Liver (tissue), 8 donors: ENCODE measurements at regions not wholly inside any gene's neighbourhood (a gene's known extent, or its start where the extent isn't known, plus 50 kb on each side); places are given as distances from the start of the nearest gene placed in this dataset.

ENCODE experiments used
- DNase-seq: peaks from one replicate; pipeline ENCODE4 v3.0.0-alpha.2; 2017; ENCODE audit warnings: low spot score
- H3K27ac ChIP-seq, 2 donors: one replicate each; pipeline ENCODE4 v1.7.0; 2013; ENCODE audit warnings: inconsistent platforms in 2 of 2, low read length in 2 of 2, control low read depth in 1 of 2, low read depth in 1 of 2, mild to moderate bottlenecking in 1 of 2
- H3K27me3 ChIP-seq, 4 donors: one replicate each; pipeline versions ENCODE4 v1.6.1 to v1.7.0; 2013; ENCODE audit warnings: low read length in 3 of 4, inconsistent platforms in 1 of 4, mild to moderate bottlenecking in 1 of 4, moderate library complexity in 1 of 4; ENCODE audit not compliant: control insufficient read depth in 4 of 4, insufficient read depth in 4 of 4
- H3K36me3 ChIP-seq, 4 donors: one replicate each; pipeline versions ENCODE4 v1.6.1 to v1.7.0; 2013; ENCODE audit warnings: low read length in 3 of 4, mild to moderate bottlenecking in 3 of 4, low read depth in 1 of 4, moderate library complexity in 1 of 4; ENCODE audit not compliant: control insufficient read depth in 4 of 4, insufficient read depth in 3 of 4
- H3K4me1 ChIP-seq, 4 donors: one replicate each; pipeline versions ENCODE4 v1.6.1 to v1.7.0; 2013; ENCODE audit warnings: low read length in 3 of 4, mild to moderate bottlenecking in 3 of 4, moderate library complexity in 1 of 4; ENCODE audit not compliant: control insufficient read depth in 4 of 4, insufficient read depth in 4 of 4
- H3K4me3 ChIP-seq, 3 donors: one replicate each; pipeline versions ENCODE4 v1.6.1 to v1.7.0; 2013; ENCODE audit warnings: low read length in 3 of 3, control low read depth in 1 of 3, low read depth in 1 of 3, mild to moderate bottlenecking in 1 of 3
- H3K9ac ChIP-seq, 2 donors: one replicate each; pipeline ENCODE4 v1.7.0; 2013; ENCODE audit warnings: low read length in 2 of 2, mild to moderate bottlenecking in 2 of 2, moderate library complexity in 2 of 2, control low read depth in 1 of 2, low read depth in 1 of 2
- H3K9me3 ChIP-seq, 4 donors: one replicate each; pipeline versions ENCODE4 v1.6.1 to v1.7.0; 2013; ENCODE audit warnings: low read length in 3 of 4; ENCODE audit not compliant: control insufficient read depth in 4 of 4
- ATF3 ChIP-seq: IDR thresholded peaks from 2 replicates; pipeline ENCODE4 v1.6.1; 2016; ENCODE audit warnings: antibody characterized with exemption
- CTCF ChIP-seq: fragments of 150-350 bp; IDR thresholded peaks from 2 replicates; pipeline ENCODE4 v1.5.1; 2017; ENCODE audit warnings: improper control_type of control experiment, low read depth, low read length; ENCODE audit not compliant: missing input control
- EGR1 ChIP-seq, 2 donors: IDR thresholded peaks; 2 replicates each; pipeline ENCODE4 v1.6.1; 2016 to 2018; ENCODE audit warnings: antibody characterized with exemption in 2 of 2, low read depth in 2 of 2
- FOXA1 ChIP-seq: IDR thresholded peaks from 2 replicates; pipeline ENCODE4 v1.6.1; 2016; ENCODE audit warnings: antibody characterized with exemption
- FOXA2 ChIP-seq: IDR thresholded peaks from 2 replicates; pipeline ENCODE4 v1.6.1; 2016; ENCODE audit warnings: antibody characterized with exemption
- HNF4G ChIP-seq: IDR thresholded peaks from 2 replicates; pipeline ENCODE4 v1.6.1; 2016; ENCODE audit warnings: antibody characterized with exemption
- JUND ChIP-seq, 2 donors: IDR thresholded peaks; 2 replicates each; pipeline ENCODE4 v1.6.1; 2016; ENCODE audit warnings: antibody characterized with exemption in 2 of 2
- MAX ChIP-seq: IDR thresholded peaks from 2 replicates; pipeline ENCODE4 v1.6.1; 2016; ENCODE audit warnings: antibody characterized with exemption
- NR2F2 ChIP-seq: IDR thresholded peaks from 2 replicates; pipeline ENCODE4 v1.6.1; 2016; ENCODE audit warnings: antibody characterized with exemption
- RAD21 ChIP-seq, 2 donors: IDR thresholded peaks; 2 replicates each; pipeline ENCODE4 v1.6.1; 2016; ENCODE audit warnings: antibody characterized with exemption in 2 of 2, mild to moderate bottlenecking in 2 of 2
- RXRA ChIP-seq, 2 donors: IDR thresholded peaks; 2 replicates each; pipeline ENCODE4 v1.6.1; 2017 to 2018; ENCODE audit warnings: antibody characterized with exemption in 2 of 2, mild to moderate bottlenecking in 1 of 2
- SP1 ChIP-seq: IDR thresholded peaks from 2 replicates; pipeline ENCODE4 v1.6.1; 2018; ENCODE audit warnings: antibody characterized with exemption, mild to moderate bottlenecking
- TAF1 ChIP-seq: conservative IDR thresholded peaks from 2 replicates; pipeline ENCODE4 v1.6.1; 2016; ENCODE audit warnings: antibody characterized with exemption, mild to moderate bottlenecking
- YY1 ChIP-seq: IDR thresholded peaks from 2 replicates; pipeline ENCODE4 v1.6.1; 2016; ENCODE audit warnings: antibody characterized with exemption, mild to moderate bottlenecking
- ZBTB33 ChIP-seq: IDR thresholded peaks from 2 replicates; pipeline ENCODE4 v1.6.1; 2016; ENCODE audit warnings: antibody characterized with exemption
- WGBS: extraction: QIAGEN DNeasy Blood & Tissue Kit; methylation state at CpG from one replicate; pipeline ENCODE4 v1.1.7; 2013; 5-methylcytosine and 5-hydroxymethylcytosine counted together
- donor health status: healthy.
- donor health status: healthy.
- donor health status: healthy.
- donor health status: healthy.
- donor health status: healthy.

GRCh38 chr15:61651267-61651666, 409.0 kb downstream of the VPS13C start:
- H3K4me1 ChIP-seq, result no peaks in the 10 kb centered on the region

GRCh38 chr15:61649046-61649445, 411.2 kb downstream of the VPS13C start:
- Histone ChIP-seq H3K27me3 (no peaks in the 10 kb centered on the region), H3K36me3 (no peaks in the 10 kb centered on the region), H3K9ac (no peak overlapping the region), H3K4me1 (no peaks in the 10 kb centered on the region), H3K9me3 (no peaks in the 10 kb centered on the region), H3K4me3 (no peak overlapping the region), H3K27ac (no peak overlapping the region)
- no peak for TF ChIP-seq JUND (IDR thresholded peaks at IDR 0.05)
- TF ChIP-seq ZBTB33, result no peak
- no peak for TF ChIP-seq ATF3
- no peak for TF ChIP-seq MAX
- no peak for TF ChIP-seq SP1
- no peak for TF ChIP-seq FOXA2
- WGBS, result 73% methylated on average over 5 of the region's 5 CpGs
- no peak for DNase-seq

More at GRCh38 chr15:61651267-61651666, 409.0 kb downstream of the VPS13C start:
- H3K9me3 ChIP-seq, result no peaks in the 10 kb centered on the region
- DNase-seq, result no peak
- WGBS, result 70% methylated on average over 3 of the region's 3 CpGs
- no peak overlapping the region for H3K9ac ChIP-seq
- no peak overlapping the region for H3K4me3 ChIP-seq
- H3K27me3 ChIP-seq, result no peaks in the 10 kb centered on the region
- no peaks in the 10 kb centered on the region for H3K36me3 ChIP-seq
- no peak overlapping the region for H3K27ac ChIP-seq
- TF ChIP-seq CTCF, result no peak
- TF ChIP-seq RXRA (IDR thresholded peaks at IDR 0.05), result no peak
- TF ChIP-seq FOXA2, result no peak
- TF ChIP-seq FOXA1, result no peak
- no peak for TF ChIP-seq EGR1 (IDR thresholded peaks at IDR 0.05; ENCODE audit: low read depth in 2 of 2)
- TF ChIP-seq NR2F2, result no peak
- no peak for TF ChIP-seq YY1
- TF ChIP-seq TAF1, result no peak
- no peak for TF ChIP-seq HNF4G
- TF ChIP-seq RAD21 (IDR thresholded peaks at IDR 0.05), result no peak
- TF ChIP-seq JUND (IDR thresholded peaks at IDR 0.05), result no peak
- no peak for TF ChIP-seq ZBTB33
